ENCODE measurements at regions not wholly inside any gene's neighbourhood (a gene's known extent, or its start where the extent isn't known, plus 50 kb on each side); places are given as distances from the start of the nearest gene placed in this dataset.
"Not testable (repeated sequence)": the region's sequence is repeated elsewhere in the genome, so short reads cannot be mapped to it uniquely, and the experiment has no call there.

- TF ChIP-seq POLR2A (IDR thresholded peaks at IDR 0.05) (no peak), CTCF (IDR thresholded peaks at IDR 0.05) (no peak)
- Histone ChIP-seq H3K4me1 (no peaks in the 10 kb centered on the region), H3K9me3 (no peaks in the 10 kb centered on the region), H3K36me3 (no peaks in the 10 kb centered on the region), H3K27me3 (no peaks in the 10 kb centered on the region), H3K27ac (no peak overlapping the region), H3K4me3 (no peak overlapping the region)
- intact Hi-C loops (cut with DNase I), result no loop called here
- no peak for DNase-seq
- WGBS (ENCODE audit: insufficient coverage, low coverage, low lambda C conversion rate, missing lambda C conversion rate), result 85% methylated on average over 9 of the region's 9 CpGs
- no peak for ATAC-seq
Observed at GRCh38 chr6:167477688-167478087, 152.8 kb downstream of the TTLL2 start.

GRCh38 chr6:167479301-167479700 is 154.4 kb downstream of the TTLL2 start:
- H3K27ac ChIP-seq, result no peak overlapping the region
- intact Hi-C loops (cut with DNase I), result no loop called here

GRCh38 chr6:167479901-167480648 is 155.2 kb downstream of the TTLL2 start:
- 58% methylated on average over 4 of the region's 8 CpGs for WGBS (ENCODE audit: insufficient coverage, low coverage, low lambda C conversion rate, missing lambda C conversion rate)
- TF ChIP-seq CTCF (IDR thresholded peaks at IDR 0.05) (no peak), POLR2A (IDR thresholded peaks at IDR 0.05) (no peak)
- Histone ChIP-seq H3K27me3 (no peaks in the 10 kb centered on the region), H3K4me3 (no peak overlapping the region), H3K4me1 (no peaks in the 10 kb centered on the region), H3K9me3 (no peaks in the 10 kb centered on the region), H3K36me3 (no peaks in the 10 kb centered on the region), H3K27ac (no peak overlapping the region)
- intact Hi-C loops (cut with DNase I), result loop anchor here (10.0 kb wide), 2 partner anchors 415 to 425 kb away; no protein-coding TSS in a partner anchor
- ATAC-seq (peak; percentile 30 to 65 (median 36)), DNase-seq (no peak)

More at GRCh38 chr6:167479301-167479700, 154.4 kb downstream of the TTLL2 start:
- no peaks in the 10 kb centered on the region for H3K9me3 ChIP-seq
- H3K4me3 ChIP-seq, result no peak overlapping the region
- 89% methylated on average over 4 of the region's 4 CpGs for WGBS (ENCODE audit: insufficient coverage, low coverage, low lambda C conversion rate, missing lambda C conversion rate)
- H3K27me3 ChIP-seq, result no peaks in the 10 kb centered on the region
- no peak for ATAC-seq
- H3K36me3 ChIP-seq, result no peaks in the 10 kb centered on the region
- TF ChIP-seq CTCF (IDR thresholded peaks at IDR 0.05) (no peak), POLR2A (IDR thresholded peaks at IDR 0.05) (no peak)
- no peak for DNase-seq
- no peaks in the 10 kb centered on the region for H3K4me1 ChIP-seq

- H3K27me3 ChIP-seq, result no peaks in the 10 kb centered on the region
- intact Hi-C loops (cut with DNase I), result loop anchor here (10.0 kb wide), 2 partner anchors 413 to 423 kb away; no protein-coding TSS in a partner anchor
- ATAC-seq (no peak), DNase-seq (no peak)
- no peak overlapping the region for H3K4me3 ChIP-seq
- H3K4me1 ChIP-seq, result no peaks in the 10 kb centered on the region
- 64% methylated on average over 6 of the region's 6 CpGs for WGBS (ENCODE audit: insufficient coverage, low coverage, low lambda C conversion rate, missing lambda C conversion rate)
- TF ChIP-seq POLR2A (IDR thresholded peaks at IDR 0.05) (no peak), CTCF (IDR thresholded peaks at IDR 0.05) (no peak)
- H3K36me3 ChIP-seq, result no peaks in the 10 kb centered on the region
- H3K9me3 ChIP-seq, result no peaks in the 10 kb centered on the region
- H3K27ac ChIP-seq, result no peak overlapping the region
Observed at GRCh38 chr6:167481307-167481926, 156.5 kb downstream of the TTLL2 start.

DNA sequence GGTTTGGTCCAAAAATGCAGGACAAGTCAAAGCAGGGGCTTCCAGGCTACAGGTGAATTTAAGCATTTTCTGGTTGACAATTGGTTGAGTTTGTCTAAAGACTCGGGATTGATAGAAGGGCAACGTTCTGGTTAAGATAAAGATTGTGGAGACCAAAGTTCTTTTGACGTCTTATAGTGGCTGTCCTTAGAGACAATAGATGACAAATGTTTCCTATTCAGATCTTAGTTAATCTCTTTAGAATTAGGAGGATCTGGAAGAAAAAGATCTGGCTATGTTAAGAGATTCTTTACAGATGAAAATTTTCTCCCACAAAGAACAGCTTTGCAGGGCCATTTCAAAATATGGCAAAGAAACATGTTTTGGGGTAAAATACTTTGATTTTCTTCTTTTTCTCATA is 157.9 kb downstream of the TTLL2 start:
- not testable (repeated sequence) for ATAC-seq, DNase-seq, H3K4me1 ChIP-seq, H3K27me3 ChIP-seq, H3K9me3 ChIP-seq, H3K27ac ChIP-seq, H3K36me3 ChIP-seq, H3K4me3 ChIP-seq
- intact Hi-C loops (cut with DNase I), result loop anchor here (10.0 kb wide), 2 partner anchors 412 to 422 kb away; no protein-coding TSS in a partner anchor
- WGBS (ENCODE audit: insufficient coverage, low coverage, low lambda C conversion rate, missing lambda C conversion rate), result 69% methylated on average over 3 of the region's 3 CpGs

Measured in right lobe of liver (tissue), 6 donors.